Peyer's patch (tissue), 4 donors: ENCODE measurements at regions not wholly inside any gene's neighbourhood (a gene's known extent, or its start where the extent isn't known, plus 50 kb on each side); places are given as distances from the start of the nearest gene placed in this dataset.

Experiments used
- DNase-seq, 3 donors: peaks; one replicate each; pipeline ENCODE4 v3.0.0-alpha.2; 2017 to 2019
- H3K27ac ChIP-seq, 4 donors: fragments of 200-600 bp; sonication (generic); one replicate each; pipeline ENCODE4 v1.5.1; 2016 to 2019
- H3K27me3 ChIP-seq, 2 donors: fragments of 200-600 bp; sonication (generic); one replicate each; pipeline ENCODE4 v1.5.1; 2019
- H3K36me3 ChIP-seq, 3 donors: fragments of 200-600 bp; sonication (generic); one replicate each; pipeline ENCODE4 v1.5.1; 2016 to 2019
- H3K4me1 ChIP-seq, 4 donors: fragments of 200-600 bp; sonication (generic); one replicate each; pipeline ENCODE4 v1.5.1; 2016 to 2019
- H3K4me3 ChIP-seq, 4 donors: fragments of 200-600 bp; sonication (generic); 1 replicate in 3 of 4; 2 replicates in 1 of 4; pipeline ENCODE4 v1.5.1; 2016 to 2019; ENCODE audit warnings: mild to moderate bottlenecking in 1 of 4
- H3K9me3 ChIP-seq, 4 donors: fragments of 200-600 bp; sonication (generic); one replicate each; pipeline ENCODE4 v1.5.1; 2016 to 2019; ENCODE audit warnings: mild to moderate bottlenecking in 1 of 4
- CTCF ChIP-seq, 6 experiments: fragments of 450-650 bp in 4 of 6; fragments of 200-600 bp in 2 of 6; sonication (generic) in 1 of 6; IDR thresholded peaks; one replicate each; pipeline ENCODE4 v1.5.1; 2017 to 2019; ENCODE audit warnings: antibody characterized with exemption in 6 of 6, mild to moderate bottlenecking in 3 of 6, moderate library complexity in 1 of 6
- POLR2A ChIP-seq, 2 donors: fragments of 450-650 bp; IDR thresholded peaks; one replicate each; pipeline ENCODE4 v1.5.1; 2017; ENCODE audit warnings: antibody characterized with exemption in 2 of 2, mild to moderate bottlenecking in 2 of 2, moderate library complexity in 2 of 2

- TF ChIP-seq CTCF (IDR thresholded peaks at IDR 0.05): no peak
- TF ChIP-seq POLR2A (IDR thresholded peaks at IDR 0.05): no peak
- Histone ChIP-seq H3K9me3 (no peaks in the 10 kb centered on the region), H3K27ac (no peak overlapping the region), H3K27me3 (no peaks in the 10 kb centered on the region), H3K4me3 (no peak overlapping the region), H3K36me3 (no peaks in the 10 kb centered on the region), H3K4me1 (no peaks in the 10 kb centered on the region)
- DNase-seq: no peak
These were observed 1269.8 kb downstream of the XPNPEP1 start for GRCh38 chr10:108653531-108653930.

GRCh38 chr10:108639010-108639409 is 1284.3 kb downstream of the XPNPEP1 start:
- Histone ChIP-seq H3K36me3 (no peaks in the 10 kb centered on the region), H3K9me3 (no peaks in the 10 kb centered on the region), H3K27me3 (no peaks in the 10 kb centered on the region), H3K27ac (no peak overlapping the region), H3K4me3 (no peak overlapping the region), H3K4me1 (no peaks in the 10 kb centered on the region)
- DNase-seq: no peak
- no peak for TF ChIP-seq CTCF (IDR thresholded peaks at IDR 0.05)

GRCh38 chr10:108638225-108638624 is 1285.1 kb downstream of the XPNPEP1 start:
- H3K4me3 ChIP-seq: no peak overlapping the region
- TF ChIP-seq POLR2A (IDR thresholded peaks at IDR 0.05): no peak
- TF ChIP-seq CTCF (IDR thresholded peaks at IDR 0.05): no peak
- H3K9me3 ChIP-seq: no peaks in the 10 kb centered on the region
- no peaks in the 10 kb centered on the region for H3K4me1 ChIP-seq
- no peak overlapping the region for H3K27ac ChIP-seq
- no peaks in the 10 kb centered on the region for H3K36me3 ChIP-seq
- no peak for DNase-seq
- H3K27me3 ChIP-seq: no peaks in the 10 kb centered on the region

GRCh38 chr10:108633046-108633445 is 1290.3 kb downstream of the XPNPEP1 start:
- TF ChIP-seq CTCF (IDR thresholded peaks at IDR 0.05) (no peak), POLR2A (IDR thresholded peaks at IDR 0.05) (no peak)
- Histone ChIP-seq H3K27me3 (no peaks in the 10 kb centered on the region), H3K4me3 (no peak overlapping the region), H3K36me3 (no peaks in the 10 kb centered on the region), H3K4me1 (no peaks in the 10 kb centered on the region), H3K27ac (no peak overlapping the region), H3K9me3 (no peaks in the 10 kb centered on the region)
- no peak for DNase-seq

GRCh38 chr10:108632144-108632543 is 1291.2 kb downstream of the XPNPEP1 start:
- no peaks in the 10 kb centered on the region for H3K27me3 ChIP-seq
- TF ChIP-seq POLR2A (IDR thresholded peaks at IDR 0.05) (no peak), CTCF (IDR thresholded peaks at IDR 0.05) (no peak)
- H3K36me3 ChIP-seq: no peaks in the 10 kb centered on the region

GRCh38 chr10:108631332-108631731 is 1292.0 kb downstream of the XPNPEP1 start:
- Histone ChIP-seq H3K9me3 (no peaks in the 10 kb centered on the region), H3K36me3 (no peaks in the 10 kb centered on the region), H3K4me3 (no peak overlapping the region), H3K27me3 (no peaks in the 10 kb centered on the region), H3K4me1 (no peaks in the 10 kb centered on the region), H3K27ac (peak overlapping the region in 1 of 4 donors; percentile 29)
- peak in 1 of 3 donors; percentile 53 for DNase-seq
- TF ChIP-seq POLR2A (IDR thresholded peaks at IDR 0.05): no peak
- TF ChIP-seq CTCF (IDR thresholded peaks at IDR 0.05): no peak

More at GRCh38 chr10:108632144-108632543, 1291.2 kb downstream of the XPNPEP1 start:
- H3K4me3 ChIP-seq: no peak overlapping the region
- no peaks in the 10 kb centered on the region for H3K4me1 ChIP-seq
- H3K9me3 ChIP-seq: no peaks in the 10 kb centered on the region
- DNase-seq: no peak
- no peak overlapping the region for H3K27ac ChIP-seq
